ENCODE measurements at regions not wholly inside any gene's neighbourhood (a gene's known extent, or its start where the extent isn't known, plus 50 kb on each side); places are given as distances from the start of the nearest gene placed in this dataset.

- intact Hi-C loops (cut with DNase I; ENCODE audit: low total_unique reads): no loop called here
- Histone ChIP-seq H3K4me1 (peaks cover 0 to 5% (median 0%) of the 10 kb centered on the region in 4 donors), H3K27me3 (no peaks in the 10 kb centered on the region), H3K4me3 (no peak overlapping the region), H3K9me3 (no peaks in the 10 kb centered on the region), H3K36me3 (no peaks in the 10 kb centered on the region), H3K27ac (no peak overlapping the region)
- no peak for TF ChIP-seq CTCF (IDR thresholded peaks at IDR 0.05)
- DNase-seq: no peak
Observed at GRCh38 chr7:131197920-131198615, 129.6 kb upstream of the MKLN1 start.

- intact Hi-C loops (cut with DNase I; ENCODE audit: low total_unique reads): no loop called here
- no peak for TF ChIP-seq CTCF (IDR thresholded peaks at IDR 0.05)
- no peaks in the 10 kb centered on the region for H3K27me3 ChIP-seq
- peaks cover 0 to 5% (median 0%) of the 10 kb centered on the region in 4 donors for H3K4me1 ChIP-seq
- H3K27ac ChIP-seq: peak overlapping the region; percentile 19 to 26
- no peak for DNase-seq
- no peaks in the 10 kb centered on the region for H3K9me3 ChIP-seq
- no peaks in the 10 kb centered on the region for H3K36me3 ChIP-seq
- no peak overlapping the region for H3K4me3 ChIP-seq
Observed at GRCh38 chr7:131202451-131202850, 125.2 kb upstream of the MKLN1 start.

- intact Hi-C loops (cut with DNase I; ENCODE audit: low total_unique reads): no loop called here
- peak overlapping the region; percentile 19 to 45 for H3K27ac ChIP-seq
- peak in 1 of 2 donors; percentile 57 for DNase-seq
- H3K36me3 ChIP-seq: no peaks in the 10 kb centered on the region
- peaks cover 0 to 5% (median 0%) of the 10 kb centered on the region in 4 donors for H3K4me1 ChIP-seq
- TF ChIP-seq CTCF (IDR thresholded peaks at IDR 0.05): no peak
- H3K9me3 ChIP-seq: no peaks in the 10 kb centered on the region
- no peaks in the 10 kb centered on the region for H3K27me3 ChIP-seq
- H3K4me3 ChIP-seq: no peak overlapping the region
Observed at GRCh38 chr7:131203291-131203976, 124.2 kb upstream of the MKLN1 start.

GRCh38 chr7:131208777-131209176 lies 118.9 kb upstream of the MKLN1 start:
- no peak overlapping the region for H3K27ac ChIP-seq
- intact Hi-C loops (cut with DNase I; ENCODE audit: low total_unique reads): no loop called here
- no peak for DNase-seq
- H3K4me1 ChIP-seq: peaks cover 0 to 17% (median 4%) of the 10 kb centered on the region in 4 donors
- no peak for TF ChIP-seq CTCF (IDR thresholded peaks at IDR 0.05)
- H3K4me3 ChIP-seq: no peak overlapping the region
- H3K27me3 ChIP-seq: no peaks in the 10 kb centered on the region
- H3K36me3 ChIP-seq: no peaks in the 10 kb centered on the region
- no peaks in the 10 kb centered on the region for H3K9me3 ChIP-seq

GRCh38 chr7:131210618-131211017 lies 117.1 kb upstream of the MKLN1 start:
- no peak for DNase-seq
- TF ChIP-seq CTCF (IDR thresholded peaks at IDR 0.05): no peak
- intact Hi-C loops (cut with DNase I; ENCODE audit: low total_unique reads): no loop called here

More at GRCh38 chr7:131210618-131211017, 117.1 kb upstream of the MKLN1 start:
- no peaks in the 10 kb centered on the region for H3K27me3 ChIP-seq
- no peak overlapping the region for H3K4me3 ChIP-seq
- H3K36me3 ChIP-seq: no peaks in the 10 kb centered on the region
- H3K9me3 ChIP-seq: no peaks in the 10 kb centered on the region
- H3K4me1 ChIP-seq: peaks cover 0 to 17% (median 4%) of the 10 kb centered on the region in 4 donors
- no peak overlapping the region for H3K27ac ChIP-seq
